Stimulated activated CD4-positive, alpha-beta T cell treated with anti-CD3 and anti-CD28 coated beads, Interleukin-12 subunit alpha, Interleukin-12 subunit beta, amount 100 ng/mL, for 48 hours (primary cell): ENCODE measurements at regions not wholly inside any gene's neighbourhood (a gene's known extent, or its start where the extent isn't known, plus 50 kb on each side); places are given as distances from the start of the nearest gene placed in this dataset.

Source experiments
- DNase-seq, 3 donors: peaks; one replicate each; pipeline ENCODE4 v3.0.0-alpha.2; 2020; ENCODE audit warnings: low read depth in 2 of 3, low spot score in 1 of 3

GRCh38 chr6:134469702-134470456, 152.0 kb upstream of the SGK1 start:
- DNase-seq, result no peak

GRCh38 chr6:134468633-134469032, 150.7 kb upstream of the SGK1 start:
- DNase-seq, result no peak

- DNase-seq, result no peak
Observed at GRCh38 chr6:134467620-134468019, 149.7 kb upstream of the SGK1 start.

- no peak for DNase-seq
Observed at GRCh38 chr6:134466771-134467525, 149.0 kb upstream of the SGK1 start.

- DNase-seq, result no peak
Observed at GRCh38 chr6:134464690-134465411, 146.9 kb upstream of the SGK1 start.

GRCh38 chr6:134458857-134459657, 141.1 kb upstream of the SGK1 start:
- no peak for DNase-seq

- DNase-seq, result no peak
Observed at GRCh38 chr6:134457941-134458340, 140.0 kb upstream of the SGK1 start.

- DNase-seq, result no peak
Observed at GRCh38 chr6:134456226-134456625, 138.3 kb upstream of the SGK1 start.

GRCh38 chr6:134455319-134455718, 137.4 kb upstream of the SGK1 start:
- no peak for DNase-seq

GRCh38 chr6:134454794-134455193, 136.9 kb upstream of the SGK1 start:
- no peak for DNase-seq

- DNase-seq, result no peak
Observed at GRCh38 chr6:134453792-134454510, 136.0 kb upstream of the SGK1 start.

- DNase-seq, result no peak
Observed at GRCh38 chr6:134452906-134453305, 135.0 kb upstream of the SGK1 start.

- no peak for DNase-seq
Observed at GRCh38 chr6:134451529-134451928, 133.6 kb upstream of the SGK1 start.

- DNase-seq, result no peak
Observed at GRCh38 chr6:134449781-134450180, 131.9 kb upstream of the SGK1 start.

- DNase-seq, result no peak
Observed at GRCh38 chr6:134449004-134449403, 131.1 kb upstream of the SGK1 start.

GRCh38 chr6:134447883-134448387, 130.0 kb upstream of the SGK1 start:
- DNase-seq, result no peak

- DNase-seq, result no peak
Observed at GRCh38 chr6:134447423-134447822, 129.5 kb upstream of the SGK1 start.

- no peak for DNase-seq
Observed at GRCh38 chr6:134446896-134447295, 129.0 kb upstream of the SGK1 start.

GRCh38 chr6:134446218-134446848, 128.4 kb upstream of the SGK1 start:
- DNase-seq, result no peak

- no peak for DNase-seq
Observed at GRCh38 chr6:134443009-134443408, 125.1 kb upstream of the SGK1 start.
